ENCODE measurements at regions not wholly inside any gene's neighbourhood (a gene's known extent, or its start where the extent isn't known, plus 50 kb on each side); places are given as distances from the start of the nearest gene placed in this dataset.

GRCh38 chr6:77063494-77063893 lies 399.8 kb downstream of the HTR1B start:
- DNase-seq (no peak), ATAC-seq (ENCODE audit: poor library complexity) (no peak)
- Mint-ChIP-seq H3K27ac (no peak overlapping the region), H3K27me3 (no peaks in the 10 kb centered on the region), H3K36me3 (ENCODE audit: low read depth) (no peaks in the 10 kb centered on the region), H3K9me3 (peaks cover 7% of the 10 kb centered on the region), H3K4me1 (ENCODE audit: low read depth) (no peaks in the 10 kb centered on the region), H3K4me3 (no peak overlapping the region)
- intact Hi-C loops (cut with DNase I, micrococcal nuclease): no loop called here
- TF ChIP-seq, protein P1, sequence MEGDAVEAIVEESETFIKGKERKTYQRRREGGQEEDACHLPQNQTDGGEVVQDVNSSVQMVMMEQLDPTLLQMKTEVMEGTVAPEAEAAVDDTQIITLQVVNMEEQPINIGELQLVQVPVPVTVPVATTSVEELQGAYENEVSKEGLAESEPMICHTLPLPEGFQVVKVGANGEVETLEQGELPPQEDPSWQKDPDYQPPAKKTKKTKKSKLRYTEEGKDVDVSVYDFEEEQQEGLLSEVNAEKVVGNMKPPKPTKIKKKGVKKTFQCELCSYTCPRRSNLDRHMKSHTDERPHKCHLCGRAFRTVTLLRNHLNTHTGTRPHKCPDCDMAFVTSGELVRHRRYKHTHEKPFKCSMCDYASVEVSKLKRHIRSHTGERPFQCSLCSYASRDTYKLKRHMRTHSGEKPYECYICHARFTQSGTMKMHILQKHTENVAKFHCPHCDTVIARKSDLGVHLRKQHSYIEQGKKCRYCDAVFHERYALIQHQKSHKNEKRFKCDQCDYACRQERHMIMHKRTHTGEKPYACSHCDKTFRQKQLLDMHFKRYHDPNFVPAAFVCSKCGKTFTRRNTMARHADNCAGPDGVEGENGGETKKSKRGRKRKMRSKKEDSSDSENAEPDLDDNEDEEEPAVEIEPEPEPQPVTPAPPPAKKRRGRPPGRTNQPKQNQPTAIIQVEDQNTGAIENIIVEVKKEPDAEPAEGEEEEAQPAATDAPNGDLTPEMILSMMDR (IDR thresholded peaks at IDR 0.05): no peak
- Histone ChIP-seq H3K4me1 (ENCODE audit: insufficient read depth, low read length) (no peaks in the 10 kb centered on the region), H3K9me3 (ENCODE audit: control insufficient read depth in 1 of 2, insufficient read depth in 1 of 2, low read length in 2 of 2) (peaks cover 0 to 9% of the 10 kb centered on the region in 2 experiments), H3K27ac (ENCODE audit: low read depth in 1 of 2, low read length in 2 of 2) (no peak overlapping the region), H3K4me3 (ENCODE audit: low read length) (no peak overlapping the region), H3K27me3 (ENCODE audit: control insufficient read depth in 1 of 2, insufficient read depth in 2 of 2, low read length in 2 of 2) (no peaks in the 10 kb centered on the region), H3K36me3 (ENCODE audit: insufficient read depth, low read length) (no peaks in the 10 kb centered on the region)
- POLR2A ChIA-PET: no interaction called here
- CTCF ChIA-PET: no interaction called here

GRCh38 chr6:77055711-77056110 lies 407.6 kb downstream of the HTR1B start:
- Mint-ChIP-seq H3K27ac (no peak overlapping the region), H3K36me3 (ENCODE audit: low read depth) (no peaks in the 10 kb centered on the region), H3K27me3 (no peaks in the 10 kb centered on the region), H3K4me1 (ENCODE audit: low read depth) (no peaks in the 10 kb centered on the region), H3K9me3 (peaks cover 15% of the 10 kb centered on the region), H3K4me3 (no peak overlapping the region)
- H3K4me3 ChIP-seq (ENCODE audit: low read length): no peak overlapping the region
- no peaks in the 10 kb centered on the region for H3K36me3 ChIP-seq (ENCODE audit: insufficient read depth, low read length)
- H3K9me3 ChIP-seq (ENCODE audit: control insufficient read depth in 1 of 2, insufficient read depth in 1 of 2, low read length in 2 of 2): no peaks in the 10 kb centered on the region
- no peak overlapping the region for H3K27ac ChIP-seq (ENCODE audit: low read depth in 1 of 2, low read length in 2 of 2)
- CTCF ChIA-PET: no interaction called here
- intact Hi-C loops (cut with DNase I, micrococcal nuclease): no loop called here
- TF ChIP-seq, protein P1 (IDR thresholded peaks at IDR 0.05): no peak
- ATAC-seq (ENCODE audit: poor library complexity) (no peak), DNase-seq (no peak)
- H3K27me3 ChIP-seq (ENCODE audit: control insufficient read depth in 1 of 2, insufficient read depth in 2 of 2, low read length in 2 of 2): no peaks in the 10 kb centered on the region
- POLR2A ChIA-PET: no interaction called here
- no peaks in the 10 kb centered on the region for H3K4me1 ChIP-seq (ENCODE audit: insufficient read depth, low read length)

- no peak overlapping the region for H3K27ac ChIP-seq (ENCODE audit: low read depth in 1 of 2, low read length in 2 of 2)
- no peaks in the 10 kb centered on the region for H3K27me3 ChIP-seq (ENCODE audit: control insufficient read depth in 1 of 2, insufficient read depth in 2 of 2, low read length in 2 of 2)
- H3K36me3 ChIP-seq (ENCODE audit: insufficient read depth, low read length): no peaks in the 10 kb centered on the region
- H3K4me3 ChIP-seq (ENCODE audit: low read length): no peak overlapping the region
- Mint-ChIP-seq H3K9me3 (peaks cover 15% of the 10 kb centered on the region), H3K27ac (no peak overlapping the region), H3K27me3 (no peaks in the 10 kb centered on the region), H3K4me3 (no peak overlapping the region), H3K36me3 (ENCODE audit: low read depth) (no peaks in the 10 kb centered on the region), H3K4me1 (ENCODE audit: low read depth) (no peaks in the 10 kb centered on the region)
- no peak for DNase-seq
- peaks cover 0 to 11% of the 10 kb centered on the region in 2 experiments for H3K9me3 ChIP-seq (ENCODE audit: control insufficient read depth in 1 of 2, insufficient read depth in 1 of 2, low read length in 2 of 2)
- CTCF ChIA-PET: no interaction called here
- POLR2A ChIA-PET: no interaction called here
- no peak for ATAC-seq (ENCODE audit: poor library complexity)
- TF ChIP-seq, protein P1 (IDR thresholded peaks at IDR 0.05): no peak
- intact Hi-C loops (cut with DNase I, micrococcal nuclease): no loop called here
- no peaks in the 10 kb centered on the region for H3K4me1 ChIP-seq (ENCODE audit: insufficient read depth, low read length)
These were observed 422.6 kb downstream of the HTR1B start for GRCh38 chr6:77040568-77041195.

Measured in CD4-positive, alpha-beta T cell (primary cell).